ENCODE measurements at regions not wholly inside any gene's neighbourhood (a gene's known extent, or its start where the extent isn't known, plus 50 kb on each side); places are given as distances from the start of the nearest gene placed in this dataset.

GRCh38 chr1:79161077-79161476 is 154.5 kb upstream of the ADGRL4 start:
- Histone ChIP-seq H3K4me3 (ENCODE audit: insufficient read depth, low read length, poor library complexity, severe bottlenecking) (no peak overlapping the region), H3K4me2 (ENCODE audit: low read depth, low read length, poor library complexity, severe bottlenecking) (no peak overlapping the region), H3K9ac (ENCODE audit: low read length) (no peak overlapping the region), H3K27ac (ENCODE audit: low read depth, low read length) (no peak overlapping the region), H2AFZ (ENCODE audit: low read depth, low read length, severe bottlenecking) (no peak overlapping the region), H4K20me1 (ENCODE audit: low read depth, low read length) (no peaks in the 10 kb centered on the region), H3F3A (ENCODE audit: insufficient read depth) (no peaks in the 10 kb centered on the region), H3K9me2 (replicated peaks; ENCODE audit: insufficient read depth, low read length) (no peaks in the 10 kb centered on the region), H3K9me3 (ENCODE audit: insufficient read depth, low read length) (no peaks in the 10 kb centered on the region), H3K27me3 (ENCODE audit: low read length) (no peaks in the 10 kb centered on the region), H3K36me3 (ENCODE audit: low read length) (no peaks in the 10 kb centered on the region), H3K79me2 (ENCODE audit: insufficient read depth, low read length) (no peaks in the 10 kb centered on the region)
- TF ChIP-seq EZH2phosphoT487 (conservative IDR thresholded peaks at IDR 0.05; ENCODE audit: low read length) (no peak), CTCF (IDR thresholded peaks at IDR 0.05; ENCODE audit: insufficient read depth, low read length, poor library complexity, severe bottlenecking) (no peak)

- H3K4me3 ChIP-seq (ENCODE audit: insufficient read depth, low read length, poor library complexity, severe bottlenecking), result no peak overlapping the region
- H4K20me1 ChIP-seq (ENCODE audit: low read depth, low read length), result no peaks in the 10 kb centered on the region
- H3K9me3 ChIP-seq (ENCODE audit: insufficient read depth, low read length), result no peaks in the 10 kb centered on the region
- TF ChIP-seq CTCF (IDR thresholded peaks at IDR 0.05; ENCODE audit: insufficient read depth, low read length, poor library complexity, severe bottlenecking) (no peak), EZH2phosphoT487 (conservative IDR thresholded peaks at IDR 0.05; ENCODE audit: low read length) (no peak)
- no peak overlapping the region for H3K9ac ChIP-seq (ENCODE audit: low read length)
- no peak overlapping the region for H3K27ac ChIP-seq (ENCODE audit: low read depth, low read length)
- H3K79me2 ChIP-seq (ENCODE audit: insufficient read depth, low read length), result no peaks in the 10 kb centered on the region
- no peaks in the 10 kb centered on the region for H3K9me2 ChIP-seq (replicated peaks; ENCODE audit: insufficient read depth, low read length)
- no peaks in the 10 kb centered on the region for H3K36me3 ChIP-seq (ENCODE audit: low read length)
- no peak overlapping the region for H2AFZ ChIP-seq (ENCODE audit: low read depth, low read length, severe bottlenecking)
- H3F3A ChIP-seq (ENCODE audit: insufficient read depth), result no peaks in the 10 kb centered on the region
- H3K27me3 ChIP-seq (ENCODE audit: low read length), result no peaks in the 10 kb centered on the region
- H3K4me2 ChIP-seq (ENCODE audit: low read depth, low read length, poor library complexity, severe bottlenecking), result no peak overlapping the region
These were observed 149.5 kb upstream of the ADGRL4 start for GRCh38 chr1:79155991-79156390.

GRCh38 chr1:79151006-79151796 is 144.7 kb upstream of the ADGRL4 start:
- Histone ChIP-seq H3K4me3 (ENCODE audit: insufficient read depth, low read length, poor library complexity, severe bottlenecking) (no peak overlapping the region), H3K27me3 (ENCODE audit: low read length) (no peaks in the 10 kb centered on the region), H3K9me3 (ENCODE audit: insufficient read depth, low read length) (no peaks in the 10 kb centered on the region), H3K4me2 (ENCODE audit: low read depth, low read length, poor library complexity, severe bottlenecking) (no peak overlapping the region), H2AFZ (ENCODE audit: low read depth, low read length, severe bottlenecking) (no peak overlapping the region), H3K27ac (ENCODE audit: low read depth, low read length) (no peak overlapping the region), H3K79me2 (ENCODE audit: insufficient read depth, low read length) (no peaks in the 10 kb centered on the region), H3K36me3 (ENCODE audit: low read length) (no peaks in the 10 kb centered on the region), H4K20me1 (ENCODE audit: low read depth, low read length) (no peaks in the 10 kb centered on the region), H3K9me2 (replicated peaks; ENCODE audit: insufficient read depth, low read length) (no peaks in the 10 kb centered on the region), H3K9ac (ENCODE audit: low read length) (no peak overlapping the region), H3F3A (ENCODE audit: insufficient read depth) (no peaks in the 10 kb centered on the region)
- TF ChIP-seq EZH2phosphoT487 (conservative IDR thresholded peaks at IDR 0.05; ENCODE audit: low read length), result no peak
- TF ChIP-seq CTCF (IDR thresholded peaks at IDR 0.05; ENCODE audit: insufficient read depth, low read length, poor library complexity, severe bottlenecking), result no peak

Measured in SU-DHL-6 (cell line).